Ovary (tissue), 7 donors: ENCODE measurements at regions not wholly inside any gene's neighbourhood (a gene's known extent, or its start where the extent isn't known, plus 50 kb on each side); places are given as distances from the start of the nearest gene placed in this dataset.
A peak's percentile ranks its signal among the peaks of the same experiment; 100 is the strongest.

Experiments used
- DNase-seq, 5 donors: peaks; one replicate each; pipeline ENCODE4 v3.0.0-alpha.2; 2019 to 2020
- H3K27ac ChIP-seq, 2 donors: fragments of 200-600 bp; one replicate each; pipeline versions ENCODE4 v1.5.1 to v1.8.0; 2019 to 2022
- H3K27me3 ChIP-seq: fragments of 200-600 bp; one replicate; pipeline ENCODE4 v1.8.0; 2022
- H3K36me3 ChIP-seq: fragments of 200-600 bp; sonication (generic); one replicate; pipeline ENCODE4 v1.5.1; 2019
- H3K4me1 ChIP-seq: one replicate; pipeline ENCODE4 v1.8.1; 2013; ENCODE audit warnings: mild to moderate bottlenecking, moderate library complexity; ENCODE audit not compliant: insufficient read depth
- H3K4me3 ChIP-seq: fragments of 200-600 bp; sonication (generic); one replicate; pipeline ENCODE4 v1.5.1; 2017
- H3K9me3 ChIP-seq, 2 donors: fragments of 200-600 bp in 1 of 2; sonication (generic) in 1 of 2; one replicate each; pipeline versions ENCODE4 v1.5.1 to v1.8.1; 2013 to 2019; ENCODE audit warnings: mild to moderate bottlenecking in 1 of 2, moderate library complexity in 1 of 2
- EP300 ChIP-seq: sonication (generic); formaldehyde crosslinking; IDR thresholded peaks from one replicate; pipeline ENCODE4 v1.6.1; 2017; ENCODE audit warnings: antibody characterized with exemption
- POLR2A ChIP-seq: fragments of 450-650 bp; IDR thresholded peaks from one replicate; pipeline ENCODE4 v1.6.1; 2017; ENCODE audit warnings: antibody characterized with exemption, mild to moderate bottlenecking, moderate library complexity
- WGBS, 3 donors: extraction: QIAGEN DNeasy Blood & Tissue Kit in 1 of 3; methylation state at CpG; one replicate each; pipeline versions ENCODE4 v1.1.5 to v1.1.7; 2013 to 2017; 5-methylcytosine and 5-hydroxymethylcytosine counted together
- intact Hi-C, 4 donors: fragments of 100-400 bp; cut with DNase I; formaldehyde crosslinking; loops; one replicate each; pipeline versions ENCODE4 v1.11.0 to v1.15.1; 2022 to 2023
- TF ChIP-seq, protein P1 (sequence below), 3 donors: fragments of 450-650 bp in 2 of 3; fragments of 200-600 bp in 1 of 3; IDR thresholded peaks; one replicate each; pipeline versions ENCODE4 v1.5.1 to v1.8.0; 2016 to 2022; ENCODE audit warnings: antibody characterized with exemption in 3 of 3, mild to moderate bottlenecking in 1 of 3
- donor health status: DM: no; HTN: no; CAD: no; lungs with moderate emphysema.
- donor health status: DM: no; HTN: no; CAD: no.
- donor health status: Bipolar disorder and iron deficiency.
- donor health status: DM: no; HTN: no; CAD: no.
- donor health status: DM: yes; HTN: yes; CAD: no.

DNA sequence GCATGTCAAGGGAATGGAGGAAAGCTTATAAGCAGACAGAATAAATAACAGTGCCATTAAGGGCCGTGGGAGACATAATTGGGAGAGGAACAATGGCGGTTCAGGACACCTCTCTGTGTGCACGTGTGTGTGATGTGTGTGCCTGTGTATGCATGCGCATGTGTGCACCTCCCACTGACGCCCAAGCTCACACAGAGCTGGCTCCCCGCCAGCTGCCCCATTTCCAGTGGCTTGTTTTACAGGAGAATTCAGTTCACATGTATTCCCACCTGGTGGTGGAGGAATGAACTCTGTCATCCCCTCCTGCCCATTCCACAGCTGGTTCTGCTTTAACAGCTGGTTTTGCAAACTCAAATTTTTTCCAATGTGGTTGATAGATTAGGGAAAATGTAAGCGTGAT, 262.2 kb downstream of the AJAP1 start:
- H3K4me1 ChIP-seq, result no peaks in the 10 kb centered on the region
- DNase-seq, result no peak
- intact Hi-C loops, result no loop called here
- H3K4me3 ChIP-seq, result no peak overlapping the region
- no peaks in the 10 kb centered on the region for H3K36me3 ChIP-seq
- no peak overlapping the region for H3K27ac ChIP-seq
- no peak for TF ChIP-seq POLR2A
- TF ChIP-seq, protein P1, sequence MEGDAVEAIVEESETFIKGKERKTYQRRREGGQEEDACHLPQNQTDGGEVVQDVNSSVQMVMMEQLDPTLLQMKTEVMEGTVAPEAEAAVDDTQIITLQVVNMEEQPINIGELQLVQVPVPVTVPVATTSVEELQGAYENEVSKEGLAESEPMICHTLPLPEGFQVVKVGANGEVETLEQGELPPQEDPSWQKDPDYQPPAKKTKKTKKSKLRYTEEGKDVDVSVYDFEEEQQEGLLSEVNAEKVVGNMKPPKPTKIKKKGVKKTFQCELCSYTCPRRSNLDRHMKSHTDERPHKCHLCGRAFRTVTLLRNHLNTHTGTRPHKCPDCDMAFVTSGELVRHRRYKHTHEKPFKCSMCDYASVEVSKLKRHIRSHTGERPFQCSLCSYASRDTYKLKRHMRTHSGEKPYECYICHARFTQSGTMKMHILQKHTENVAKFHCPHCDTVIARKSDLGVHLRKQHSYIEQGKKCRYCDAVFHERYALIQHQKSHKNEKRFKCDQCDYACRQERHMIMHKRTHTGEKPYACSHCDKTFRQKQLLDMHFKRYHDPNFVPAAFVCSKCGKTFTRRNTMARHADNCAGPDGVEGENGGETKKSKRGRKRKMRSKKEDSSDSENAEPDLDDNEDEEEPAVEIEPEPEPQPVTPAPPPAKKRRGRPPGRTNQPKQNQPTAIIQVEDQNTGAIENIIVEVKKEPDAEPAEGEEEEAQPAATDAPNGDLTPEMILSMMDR (IDR thresholded peaks at IDR 0.05), result no peak
- TF ChIP-seq EP300, result no peak
- no peaks in the 10 kb centered on the region for H3K27me3 ChIP-seq
- H3K9me3 ChIP-seq, result peaks cover 0 to 6% of the 10 kb centered on the region in 2 donors
- WGBS, 3 donors, result 62 to 67% (median 62%) methylated on average over 7 of the region's 7 CpGs

DNA sequence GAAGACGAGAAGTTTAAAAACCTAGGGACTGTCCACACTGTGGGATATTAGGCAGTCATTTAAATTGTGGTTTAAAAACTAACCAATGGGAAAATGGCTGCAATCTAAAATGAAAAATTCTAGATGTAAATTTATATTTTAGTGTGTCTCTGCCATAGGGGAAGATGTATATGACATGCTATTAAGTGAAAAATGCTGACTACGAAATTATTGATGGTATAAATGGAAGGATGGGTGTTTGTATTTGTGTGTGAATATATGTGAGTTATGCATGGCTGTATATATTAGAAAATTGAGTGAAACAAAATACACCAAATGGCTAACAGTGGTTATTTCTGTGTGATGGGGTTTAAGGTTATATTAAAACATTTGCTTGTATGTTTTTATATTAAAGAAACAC, 260.7 kb downstream of the AJAP1 start:
- Histone ChIP-seq H3K27me3 (no peaks in the 10 kb centered on the region), H3K4me1 (no peaks in the 10 kb centered on the region), H3K9me3 (peaks cover 0 to 6% of the 10 kb centered on the region in 2 donors), H3K36me3 (no peaks in the 10 kb centered on the region), H3K27ac (no peak overlapping the region), H3K4me3 (no peak overlapping the region)
- intact Hi-C loops, result no loop called here
- no peak for DNase-seq
- WGBS, 3 donors, result 78 to 88% (median 86%) methylated on average over 2 of the region's 2 CpGs
- TF ChIP-seq, protein P1 (IDR thresholded peaks at IDR 0.05), result no peak
- no peak for TF ChIP-seq EP300

DNA sequence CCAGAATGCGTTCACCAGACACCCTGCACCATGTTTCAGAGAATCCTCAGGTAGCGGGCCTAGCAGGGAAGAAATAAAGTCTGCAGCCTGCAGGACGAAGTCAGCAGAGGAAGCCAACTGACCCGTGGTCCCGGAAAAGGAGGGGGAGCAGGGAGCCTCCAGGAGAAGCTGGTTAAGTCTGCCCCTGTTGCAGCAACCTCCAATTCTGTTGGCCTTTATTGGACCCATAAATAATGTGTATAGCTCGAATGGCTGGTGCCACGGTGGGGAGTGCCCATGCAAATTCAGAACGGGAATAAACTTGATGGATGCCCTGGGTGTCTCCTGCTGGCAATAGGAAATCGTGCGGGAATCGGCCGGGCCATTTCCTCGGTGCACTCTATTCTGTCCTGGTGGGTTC, 254.1 kb downstream of the AJAP1 start:
- Histone ChIP-seq H3K4me1 (no peaks in the 10 kb centered on the region), H3K4me3 (no peak overlapping the region)

DNA sequence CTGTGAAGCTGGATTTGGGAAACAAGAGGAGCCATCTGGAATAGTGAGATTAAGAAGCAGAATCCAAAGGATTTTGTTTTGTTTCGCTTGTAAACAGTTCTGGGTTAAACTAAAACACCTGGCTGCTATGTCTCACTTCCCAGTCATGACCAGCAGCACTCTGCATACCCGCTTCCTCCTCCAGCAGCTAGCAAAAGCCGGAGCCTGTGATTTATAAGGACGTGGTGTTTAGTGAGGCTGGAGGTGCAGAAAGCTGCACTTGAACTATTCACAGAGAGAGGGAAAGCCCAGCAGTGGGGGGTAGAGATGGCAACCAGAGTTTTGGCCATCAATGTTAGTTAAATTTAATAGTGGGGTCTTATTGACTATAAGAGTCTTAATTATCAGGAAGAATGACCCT, 240.2 kb downstream of the AJAP1 start:
- no peak overlapping the region for H3K27ac ChIP-seq
- H3K27me3 ChIP-seq, result no peaks in the 10 kb centered on the region
- peaks cover 1% of the 10 kb centered on the region for H3K4me1 ChIP-seq
- intact Hi-C loops, result no loop called here
- TF ChIP-seq POLR2A (no peak), EP300 (no peak)
- TF ChIP-seq, protein P1 (IDR thresholded peaks at IDR 0.05), result no peak
- DNase-seq, result peak in 1 of 5 donors; percentile 11
- H3K4me3 ChIP-seq, result no peak overlapping the region
- WGBS, 3 donors, result 5 to 18% (median 7%) methylated on average over 4 of the region's 4 CpGs
- H3K36me3 ChIP-seq, result no peaks in the 10 kb centered on the region
- H3K9me3 ChIP-seq, result no peaks in the 10 kb centered on the region

More for the DNA sequence above, 254.1 kb downstream of the AJAP1 start:
- no peaks in the 10 kb centered on the region for H3K27me3 ChIP-seq
- no peak for DNase-seq
- WGBS, 3 donors, result 50 to 64% (median 57%) methylated on average over 13 of the region's 13 CpGs
- no peaks in the 10 kb centered on the region for H3K36me3 ChIP-seq
- H3K27ac ChIP-seq, result no peak overlapping the region
- TF ChIP-seq EP300 (no peak), POLR2A (no peak)
- TF ChIP-seq, protein P1 (IDR thresholded peaks at IDR 0.05), result no peak
- intact Hi-C loops, result no loop called here
- no peaks in the 10 kb centered on the region for H3K9me3 ChIP-seq

DNA sequence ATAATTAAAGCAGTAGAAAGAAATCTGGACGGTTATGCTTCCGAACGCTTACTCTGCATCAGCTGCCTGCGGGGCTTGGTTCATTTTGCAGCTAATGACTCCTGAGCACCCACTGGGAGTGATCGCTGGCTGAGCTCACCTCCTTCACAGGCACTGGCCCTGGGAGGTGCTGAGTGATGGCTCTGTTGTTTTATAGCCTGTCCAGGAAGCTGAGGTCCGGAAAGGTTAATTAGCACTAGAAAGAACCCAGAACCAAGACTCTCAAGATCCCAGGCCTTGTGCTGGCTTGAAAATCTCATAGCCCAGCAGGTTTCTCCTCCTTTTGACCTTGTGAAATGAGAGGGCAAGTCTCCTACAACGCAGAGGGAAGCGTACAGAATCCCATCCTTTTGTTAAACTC, 226.2 kb downstream of the AJAP1 start:
- Histone ChIP-seq H3K27me3 (no peaks in the 10 kb centered on the region), H3K27ac (no peak overlapping the region), H3K4me1 (no peaks in the 10 kb centered on the region), H3K36me3 (no peaks in the 10 kb centered on the region), H3K4me3 (no peak overlapping the region), H3K9me3 (no peaks in the 10 kb centered on the region)
- TF ChIP-seq POLR2A (no peak), EP300 (no peak)
- TF ChIP-seq, protein P1 (IDR thresholded peaks at IDR 0.05), result no peak
- WGBS, 3 donors, result 58 to 72% (median 65%) methylated on average over 8 of the region's 8 CpGs
- intact Hi-C loops, result no loop called here
- DNase-seq, result no peak
